NOMO-1 (cell line): ENCODE measurements at regions not wholly inside any gene's neighbourhood (a gene's known extent, or its start where the extent isn't known, plus 50 kb on each side); places are given as distances from the start of the nearest gene placed in this dataset.

Source experiments
- DNase-seq, 2 experiments: peaks; one replicate each; lab custom pipeline; 2025; ENCODE audit not compliant: unreplicated experiment in 2 of 2; lab: John Stamatoyannopoulos, UW

DNA sequence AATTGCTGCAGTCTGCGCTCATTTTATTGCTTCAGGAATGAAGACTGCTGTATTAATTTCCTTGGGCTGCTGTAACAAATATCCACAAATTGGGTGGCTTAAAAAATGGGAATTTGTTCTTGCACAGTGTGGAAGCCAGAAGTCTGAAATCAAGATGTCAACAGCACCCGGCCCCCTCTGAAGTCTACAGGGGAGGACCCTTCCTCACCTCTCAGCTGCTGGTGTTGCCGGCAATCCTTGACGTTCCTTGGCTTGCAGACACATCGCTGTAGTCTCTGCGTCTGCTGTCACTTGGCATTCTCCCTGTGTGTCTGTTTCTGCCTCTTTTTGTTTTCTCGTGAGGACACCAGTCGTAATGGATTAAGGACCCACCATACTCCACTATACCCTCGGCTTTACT lies 166.2 kb downstream of the PTPN20 start:
- no peak for DNase-seq

DNA sequence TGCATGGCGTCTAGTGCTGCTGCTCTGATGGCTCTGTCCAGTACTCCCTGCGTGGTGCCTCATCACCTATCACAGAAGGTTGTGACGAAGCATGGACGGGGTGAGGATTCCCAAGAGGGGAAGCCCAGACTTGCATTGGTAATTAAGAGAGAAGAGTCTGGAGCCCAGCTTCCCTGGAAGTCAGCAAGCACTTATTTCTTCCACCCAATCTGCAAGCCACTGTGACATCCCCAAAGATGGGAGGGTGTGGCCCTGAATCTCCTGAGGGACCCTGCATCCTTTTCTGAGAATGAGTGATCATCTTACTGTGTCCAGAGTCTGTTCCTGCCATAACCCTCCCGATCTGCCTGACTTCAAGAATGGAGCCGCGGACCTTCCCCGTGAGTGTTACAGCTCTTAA lies 166.7 kb downstream of the PTPN20 start:
- no peak for DNase-seq

DNA sequence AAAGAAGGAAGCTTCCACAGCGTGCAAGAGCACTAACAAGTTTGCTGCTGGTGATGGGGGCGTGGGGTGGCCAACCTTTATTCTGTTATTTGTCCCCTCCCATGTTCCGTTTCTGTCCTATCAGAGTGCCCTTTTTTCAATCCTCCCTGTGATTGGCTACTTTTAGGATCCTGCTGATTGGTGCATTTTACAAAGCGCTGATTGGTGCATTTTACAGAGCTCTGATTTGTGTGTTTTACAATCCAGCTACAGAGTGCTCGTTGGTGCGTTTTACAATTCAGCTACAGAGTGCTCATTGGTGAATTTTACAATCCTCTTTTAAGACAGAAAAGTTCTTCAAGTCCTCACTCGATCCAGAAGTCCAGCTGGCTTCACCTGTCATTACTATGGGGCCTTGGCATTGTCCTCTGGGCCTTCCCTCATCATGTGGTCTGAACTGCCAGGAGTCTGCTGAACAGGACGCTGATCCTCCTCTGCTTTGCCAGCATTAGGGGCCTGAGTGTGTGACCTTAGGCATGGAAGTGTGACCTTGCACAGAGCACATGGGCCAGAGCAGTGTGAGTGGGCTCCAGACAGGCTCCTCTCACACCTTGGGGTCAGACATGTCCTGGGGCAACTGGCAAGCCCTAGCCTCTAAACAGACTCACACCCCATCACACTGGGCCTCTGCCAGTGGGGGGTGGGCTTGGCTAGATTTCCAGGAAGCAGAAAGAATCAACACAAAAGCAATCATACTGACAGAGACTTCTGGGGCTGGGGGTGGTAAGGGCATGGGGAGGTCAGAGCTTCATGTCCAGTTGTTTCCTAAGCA lies 167.4 kb downstream of the PTPN20 start:
- DNase-seq: no peak

DNA sequence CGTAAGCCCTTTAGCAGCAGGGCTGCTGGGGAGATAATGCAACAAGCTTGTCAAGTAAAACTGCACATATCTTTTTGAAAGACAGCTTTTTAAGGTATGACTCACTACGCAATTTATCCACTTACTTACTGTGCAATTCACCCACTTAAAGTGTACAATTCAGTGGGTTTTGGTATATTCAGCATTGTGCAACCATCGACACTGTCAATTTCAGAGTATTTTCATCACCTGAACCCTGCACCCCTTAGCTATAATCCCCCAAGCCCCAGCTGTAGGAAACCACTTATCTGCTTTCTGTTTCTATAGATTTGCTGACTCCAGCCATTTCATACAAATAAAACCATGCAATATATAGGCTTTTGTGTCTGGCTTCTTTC lies 168.0 kb downstream of the PTPN20 start:
- peak; percentile 6 to 55 for DNase-seq

DNA sequence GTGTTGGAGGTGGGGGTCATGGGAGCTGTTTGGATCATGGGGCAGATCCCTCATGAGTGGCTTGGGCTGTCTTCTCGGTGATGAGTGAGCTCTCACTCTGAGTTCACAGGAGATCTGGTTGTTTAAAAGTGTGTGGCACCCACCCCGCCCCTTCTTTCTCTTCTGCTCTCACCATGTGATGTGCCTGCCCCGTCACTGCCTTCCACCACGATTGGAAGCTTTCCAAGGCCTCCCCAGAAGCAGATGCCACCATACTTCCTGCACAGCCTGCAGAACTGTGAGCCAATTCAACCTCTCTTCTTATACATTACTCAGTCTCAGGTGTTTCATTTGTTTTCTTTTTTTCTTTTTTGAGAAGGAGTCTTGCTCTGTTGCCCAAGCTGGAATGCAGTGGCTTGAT lies 170.0 kb downstream of the PTPN20 start:
- DNase-seq: no peak

DNA sequence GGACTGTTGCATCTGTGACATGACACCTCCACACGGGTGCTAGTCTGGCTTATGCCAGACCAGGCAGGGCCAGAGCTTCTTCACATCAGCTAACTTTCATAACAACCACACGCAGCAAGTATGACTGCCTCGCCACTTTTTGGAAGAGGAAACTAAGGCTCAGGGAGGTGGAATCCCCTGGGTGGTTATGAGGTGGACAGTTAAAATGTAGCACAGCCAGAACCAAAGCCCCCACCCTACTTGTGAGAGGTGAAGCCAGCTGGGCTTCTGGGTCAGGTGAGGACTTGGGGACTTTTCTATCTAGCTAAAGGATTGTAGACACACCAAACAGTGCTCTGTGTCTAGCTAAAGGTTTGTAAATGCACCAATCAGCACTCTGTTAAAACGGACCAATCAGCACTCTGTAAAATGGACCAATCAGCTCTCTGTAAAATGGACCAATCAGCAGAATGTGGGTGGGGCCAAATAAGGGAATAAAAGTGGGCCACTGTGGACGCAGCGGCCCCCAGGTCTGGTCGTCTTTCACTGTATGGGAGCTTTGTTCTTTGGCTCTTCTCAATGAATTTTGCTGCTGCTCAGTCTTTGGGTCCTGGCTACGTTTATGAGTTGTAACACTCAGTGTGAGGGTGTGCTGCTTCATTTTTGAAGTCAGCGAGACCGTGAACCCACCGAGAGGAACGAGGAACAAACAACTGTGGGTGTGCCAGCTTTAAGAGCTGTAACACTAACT lies 171.0 kb downstream of the PTPN20 start:
- no peak for DNase-seq

DNA sequence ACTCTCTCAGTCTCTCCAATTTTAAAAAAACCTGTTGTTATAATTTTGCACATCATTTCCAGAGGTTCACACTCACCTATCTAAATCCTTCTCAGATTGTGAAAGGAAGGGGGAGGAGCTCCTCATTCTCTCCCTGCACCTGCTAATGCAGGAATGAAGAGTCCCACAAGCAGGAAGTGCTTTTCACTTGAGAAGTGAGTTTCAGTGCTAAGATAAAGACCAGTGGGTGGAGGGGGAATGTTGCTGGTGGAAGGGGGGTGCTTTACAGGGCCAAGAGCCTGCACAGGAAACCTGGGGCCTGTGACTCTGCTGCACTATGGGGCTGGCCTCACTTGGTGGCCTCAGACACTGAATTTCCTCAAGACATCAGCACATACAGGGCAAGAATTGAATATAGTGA lies 176.4 kb downstream of the PTPN20 start:
- DNase-seq: no peak

DNA sequence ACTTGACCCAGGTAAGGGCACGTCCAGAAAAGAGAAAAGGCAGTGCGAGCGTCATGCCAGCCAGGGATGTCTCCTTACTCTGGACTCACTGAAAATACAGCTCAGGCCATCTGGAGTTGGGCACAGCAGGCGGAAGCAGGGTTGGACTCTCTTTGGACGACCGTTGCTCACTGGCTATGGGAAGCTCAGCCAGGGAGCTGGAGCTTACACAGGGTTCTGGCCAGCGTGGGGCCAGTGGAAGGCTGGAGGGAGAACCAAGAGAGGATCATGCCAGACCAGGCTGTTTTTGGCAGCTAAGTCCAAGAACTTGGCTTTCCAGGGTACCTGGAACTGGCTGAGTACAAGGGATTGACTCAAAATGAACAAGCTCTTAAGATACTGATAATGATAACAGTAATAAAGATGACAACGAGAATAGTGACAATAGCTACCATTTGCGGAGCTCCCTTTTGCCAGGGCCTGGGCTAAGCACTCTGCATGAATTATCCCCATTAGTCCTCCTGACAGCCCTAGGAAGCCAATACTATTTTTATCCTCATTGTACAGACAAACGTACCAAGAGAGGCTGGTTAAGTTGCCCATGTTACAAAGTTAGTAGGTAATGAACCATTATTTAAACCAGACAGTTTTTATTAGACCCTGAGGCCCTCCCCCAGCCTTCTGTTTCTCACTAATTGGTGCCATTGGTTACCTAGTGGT lies 177.6 kb downstream of the PTPN20 start:
- no peak for DNase-seq

DNA sequence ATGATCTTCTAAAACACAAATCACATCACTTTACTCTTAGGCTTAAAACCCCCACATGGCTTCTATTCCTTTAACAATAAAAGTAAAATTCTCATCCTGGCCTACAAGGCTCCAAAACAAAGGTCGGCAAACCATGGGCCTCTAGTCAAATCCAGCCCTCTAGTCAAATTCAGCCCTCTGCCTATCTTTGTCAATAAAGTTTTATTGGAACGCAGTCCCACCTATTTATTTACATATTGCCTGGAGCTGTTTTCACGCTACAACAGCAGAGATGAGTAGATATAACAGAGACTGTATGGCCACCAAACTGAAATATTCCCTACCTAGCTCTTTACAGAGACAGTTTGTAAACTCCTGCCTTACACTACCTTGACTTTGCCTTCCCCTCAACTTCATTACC lies 178.8 kb downstream of the PTPN20 start:
- DNase-seq: no peak

DNA sequence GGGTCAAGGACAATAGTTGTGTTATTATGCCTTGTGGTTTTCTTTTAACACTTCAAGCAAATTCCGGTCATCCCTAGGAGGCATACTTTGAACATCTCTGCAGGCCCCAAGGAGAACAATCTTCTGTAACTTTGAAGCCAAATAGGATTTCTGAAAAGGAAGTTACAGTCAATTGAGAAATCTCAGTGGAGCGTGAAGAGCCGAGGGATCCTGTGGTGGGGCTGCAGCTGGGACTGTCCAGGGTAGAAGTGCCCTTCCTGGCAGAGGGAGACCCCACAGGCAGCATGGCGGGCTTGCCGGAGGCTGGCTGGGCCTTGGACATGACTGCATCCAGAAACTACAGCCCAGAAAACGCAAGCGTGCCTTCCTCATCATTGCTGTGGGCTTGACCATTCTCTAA lies 179.7 kb downstream of the PTPN20 start:
- no peak for DNase-seq

DNA sequence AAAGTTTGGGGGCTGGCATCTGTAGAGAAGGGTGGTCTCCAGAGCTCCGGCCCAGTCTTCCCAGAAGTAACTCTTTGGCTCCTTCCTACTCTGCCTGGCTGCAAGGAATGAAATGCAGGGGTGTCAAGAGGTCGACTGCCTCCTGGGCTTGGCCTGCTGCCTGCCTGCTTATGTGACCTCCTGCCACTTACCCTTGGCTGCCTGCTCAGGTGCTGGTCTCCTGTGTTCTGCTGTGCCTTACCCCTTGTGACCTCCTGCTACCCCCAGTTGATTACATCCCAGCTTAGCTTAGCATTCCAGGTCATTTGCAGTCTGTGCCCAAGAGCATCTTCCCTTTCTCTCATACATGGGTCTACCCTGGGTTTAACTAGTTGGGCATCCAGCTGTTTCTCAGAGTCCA lies 180.2 kb downstream of the PTPN20 start:
- no peak for DNase-seq

DNA sequence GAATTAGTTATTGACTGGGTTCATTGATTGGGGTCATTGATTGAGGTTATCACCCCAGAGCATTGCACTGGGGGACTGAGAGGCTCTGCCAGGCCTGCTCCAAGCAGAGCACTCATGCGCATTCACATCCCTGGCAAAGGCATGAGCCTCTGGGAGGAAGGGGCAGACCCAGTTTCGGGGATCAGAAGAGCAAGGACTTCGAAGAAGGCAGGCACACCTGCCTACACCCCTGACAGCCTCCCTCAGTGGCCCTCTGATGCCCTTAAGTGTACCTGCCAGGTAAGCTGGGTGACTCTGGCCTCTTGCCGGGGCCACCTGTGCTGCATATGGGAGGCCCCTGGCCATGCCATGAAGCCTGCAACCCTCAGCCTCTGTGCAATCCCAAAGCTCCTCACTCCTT lies 181.1 kb downstream of the PTPN20 start:
- DNase-seq: no peak

DNA sequence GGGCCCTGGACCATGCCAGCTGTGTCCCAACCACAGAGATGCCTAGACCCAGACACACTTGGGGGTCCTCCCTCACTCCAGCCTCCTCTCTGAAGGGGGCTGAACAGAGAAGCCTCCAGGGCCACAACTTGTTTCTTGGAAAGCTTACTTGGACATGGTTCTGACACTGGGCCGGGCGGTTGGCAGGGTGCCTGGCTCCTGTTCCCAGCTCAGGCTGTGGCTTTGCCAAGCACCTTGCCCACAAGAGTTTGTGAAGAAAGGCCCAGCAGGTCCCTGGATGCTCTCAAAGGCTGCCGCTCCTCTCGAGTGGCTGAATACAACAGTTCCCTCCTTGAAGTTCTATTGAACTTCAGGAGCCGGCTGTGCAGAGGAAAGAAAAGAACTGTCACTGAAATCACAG lies 181.6 kb downstream of the PTPN20 start:
- no peak for DNase-seq

DNA sequence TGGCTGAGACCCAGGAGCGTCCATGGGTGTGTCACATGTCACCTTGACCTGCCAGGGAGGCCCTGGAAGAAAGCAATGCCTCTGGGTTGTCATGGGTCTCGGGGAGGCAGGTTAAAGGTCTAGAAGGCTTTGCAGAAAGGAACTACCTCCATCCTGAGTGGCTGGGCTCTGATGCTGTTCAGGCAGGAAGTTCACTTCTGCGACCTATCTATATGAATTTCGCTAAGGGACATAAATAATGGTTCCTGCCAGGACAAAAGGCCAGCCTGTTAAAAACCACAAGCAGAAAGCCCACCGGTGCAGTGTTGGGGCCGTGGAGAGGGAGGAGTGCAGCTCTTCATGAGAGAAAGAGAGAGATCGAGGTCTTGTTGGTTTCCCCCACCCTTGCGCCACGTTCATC lies 182.9 kb downstream of the PTPN20 start:
- no peak for DNase-seq

DNA sequence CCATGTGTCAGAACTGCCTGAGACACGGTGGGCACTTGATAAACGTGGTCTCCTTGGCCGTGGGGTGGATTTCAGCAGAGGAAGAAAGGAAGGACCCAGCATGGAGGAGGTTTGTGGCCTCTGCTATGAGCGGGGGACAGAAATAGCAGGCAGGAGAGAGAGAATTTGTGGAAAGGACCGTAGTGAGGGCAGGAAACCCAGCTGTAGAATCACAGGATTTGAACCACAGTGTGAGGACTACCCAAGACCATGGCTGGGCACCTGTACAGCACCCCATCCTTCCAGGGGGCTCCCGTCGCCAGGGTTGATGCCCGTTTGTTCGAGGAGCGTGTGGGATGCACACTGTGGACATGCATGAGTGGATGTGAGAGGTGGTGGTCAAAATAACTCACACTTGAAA lies 183.4 kb downstream of the PTPN20 start:
- no peak for DNase-seq

DNA sequence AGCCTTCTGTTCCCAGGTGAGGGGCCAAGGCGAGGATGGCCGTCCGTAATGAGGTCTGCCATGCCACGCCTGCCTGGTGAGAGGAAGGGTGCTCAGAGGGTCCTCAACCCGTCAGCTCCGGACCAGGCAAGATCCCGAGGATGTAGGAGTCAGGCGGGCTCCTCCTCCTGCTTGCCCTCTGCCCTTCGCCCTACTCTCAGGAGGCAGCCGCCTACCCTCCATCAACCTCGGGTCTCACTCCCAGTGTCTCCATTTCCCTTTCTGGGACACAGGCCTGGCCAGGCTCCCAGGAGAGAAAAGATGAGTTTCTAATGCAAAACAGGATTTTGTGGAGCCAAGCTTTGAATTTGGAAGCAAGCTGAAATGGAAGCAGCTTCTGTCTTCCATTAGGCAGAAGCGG lies 184.0 kb downstream of the PTPN20 start:
- DNase-seq: no peak

DNA sequence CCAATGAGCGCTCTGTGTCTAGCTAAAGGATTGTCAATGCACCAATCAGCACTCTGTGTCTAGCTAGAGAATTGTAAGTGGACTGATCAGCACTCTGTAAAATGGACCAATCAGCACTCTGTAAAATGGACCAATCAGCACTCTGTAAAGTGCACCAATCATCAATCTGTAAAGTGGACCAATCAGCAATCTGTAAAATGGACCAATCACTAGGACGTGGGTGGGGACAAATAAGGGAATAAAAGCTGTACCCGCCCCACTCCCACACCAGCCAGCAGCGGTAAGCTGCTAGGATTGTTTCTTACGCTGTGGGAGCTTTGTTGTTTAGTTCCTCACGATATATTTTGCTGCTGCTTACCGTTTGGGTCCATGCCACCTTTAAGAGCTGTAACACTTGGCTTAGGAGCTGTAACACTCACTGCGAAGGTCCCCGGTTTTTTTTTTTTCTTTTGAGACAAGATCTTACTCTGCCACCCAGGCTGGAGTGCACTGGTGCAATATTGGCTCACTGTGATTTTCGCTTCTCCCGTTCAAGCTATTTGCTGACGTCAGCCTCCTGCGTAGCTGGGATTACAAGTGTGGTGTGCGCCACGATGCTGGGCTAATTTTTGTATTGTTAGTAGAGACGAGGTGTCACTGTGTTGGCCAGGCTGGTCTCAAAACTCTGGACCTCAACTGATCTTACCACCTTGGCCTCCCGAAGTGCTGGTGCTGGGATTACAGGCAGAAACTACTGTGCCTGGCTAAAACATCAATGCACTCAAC lies 184.8 kb downstream of the PTPN20 start:
- no peak for DNase-seq

DNA sequence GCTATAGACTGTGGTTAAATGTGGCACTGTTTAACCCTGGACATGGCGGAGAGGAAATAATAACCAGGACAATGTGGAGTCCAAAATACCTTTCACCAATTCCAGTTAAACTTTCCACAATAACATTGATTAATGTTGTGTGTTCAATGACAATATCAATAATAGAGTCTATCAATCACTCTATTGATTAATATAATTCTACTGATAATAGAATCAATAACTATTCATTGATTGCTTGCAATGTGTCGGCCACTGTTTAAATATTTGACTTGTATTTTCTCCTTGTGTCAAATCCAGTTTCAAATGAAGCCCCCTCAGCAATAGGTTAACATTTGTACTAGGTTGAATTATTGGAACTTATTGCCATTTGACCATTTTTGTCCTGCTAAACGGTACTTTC lies 187.0 kb downstream of the PTPN20 start:
- no peak for DNase-seq

DNA sequence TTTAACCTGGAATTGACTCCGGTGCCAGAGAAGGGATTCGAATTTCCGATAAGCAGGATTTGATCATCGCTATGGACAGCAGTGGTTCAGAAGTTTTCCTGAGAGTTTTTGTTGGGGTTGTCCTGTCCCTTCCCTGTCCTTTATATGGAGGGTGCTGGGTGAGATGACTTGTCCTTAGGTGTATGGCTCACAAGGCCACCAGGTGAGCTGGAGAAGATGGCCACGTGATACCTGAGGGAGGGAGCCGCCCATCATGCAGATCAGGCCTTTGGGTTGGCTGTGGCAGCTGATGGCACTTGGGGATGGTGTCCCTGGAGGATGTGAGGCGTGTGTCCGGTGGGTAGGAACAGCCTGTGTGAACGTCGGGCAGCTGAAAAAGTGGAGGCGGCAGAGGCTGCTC lies 187.7 kb downstream of the PTPN20 start:
- no peak for DNase-seq

DNA sequence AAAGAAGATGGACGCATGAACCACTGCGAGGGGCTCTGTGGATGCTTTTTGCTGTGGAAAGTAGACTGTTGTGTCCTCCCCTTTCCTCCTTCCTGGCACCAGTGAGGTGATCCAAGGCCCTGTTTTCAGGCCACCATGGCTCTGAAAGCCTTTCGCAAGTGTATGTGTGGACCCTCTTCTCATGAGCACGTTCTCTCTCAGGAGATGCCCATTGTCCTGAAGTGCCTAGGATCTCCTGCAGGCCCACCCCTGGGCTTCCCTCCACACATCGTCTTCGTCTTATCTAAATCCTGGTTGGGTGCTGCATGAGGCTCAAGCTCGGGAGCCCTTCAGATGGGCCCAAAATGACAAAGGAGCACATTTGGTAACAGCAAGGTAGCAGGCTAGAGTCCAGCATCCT lies 188.2 kb downstream of the PTPN20 start:
- DNase-seq: no peak

DNA sequence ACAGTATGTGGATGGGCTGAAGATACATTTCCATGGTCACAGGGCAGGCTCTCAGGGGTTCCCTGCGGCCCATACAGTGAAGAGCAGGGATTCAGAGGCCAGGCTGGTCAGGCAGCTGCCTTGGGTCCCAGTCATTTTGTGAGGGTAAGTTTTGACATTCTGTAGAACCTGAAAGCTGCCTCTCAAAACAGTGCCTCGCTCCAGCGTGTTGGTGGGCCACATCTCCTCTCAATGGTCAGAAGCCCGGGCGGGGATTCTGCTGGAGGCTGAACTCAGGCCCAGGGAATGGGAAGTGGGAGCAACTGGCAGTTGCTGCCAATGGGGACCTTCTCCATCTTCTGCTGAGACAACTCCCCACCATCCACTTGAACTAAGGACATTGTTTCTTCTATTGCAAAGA lies 190.0 kb downstream of the PTPN20 start:
- DNase-seq: no peak
